Panc1 (cell line): ENCODE measurements at regions not wholly inside any gene's neighbourhood (a gene's known extent, or its start where the extent isn't known, plus 50 kb on each side); places are given as distances from the start of the nearest gene placed in this dataset.

Experiments used
- POLR2AphosphoS5 ChIP-seq: IDR thresholded peaks from 2 replicates; pipeline ENCODE4 v1.6.1; 2012; ENCODE audit warnings: mild to moderate bottlenecking, low read depth, low read length, moderate library complexity
- SIN3A ChIP-seq: IDR thresholded peaks from 2 replicates; pipeline ENCODE4 v1.6.1; 2012; ENCODE audit warnings: low read depth, mild to moderate bottlenecking, low read length, moderate library complexity, borderline replicate concordance; ENCODE audit not compliant: insufficient read depth
- TCF7L2 ChIP-seq: IDR thresholded peaks from 2 replicates; pipeline ENCODE4 v1.6.1; 2011; ENCODE audit warnings: mild to moderate bottlenecking, low read depth, low read length, inconsistent platforms
- TF ChIP-seq, protein P1 (sequence below): fragments of 450-650 bp; IDR thresholded peaks from 2 replicates; pipeline ENCODE4 v1.5.1; 2017; ENCODE audit warnings: mild to moderate bottlenecking
- TF ChIP-seq, protein P2 (sequence below), 2 experiments: IDR thresholded peaks; 2 replicates each; pipeline ENCODE4 v1.6.1; 2011 to 2012; ENCODE audit warnings: low read depth in 2 of 2, control low read depth in 1 of 2, low read length in 1 of 2, mild to moderate bottlenecking in 1 of 2, moderate library complexity in 1 of 2; ENCODE audit not compliant: insufficient read depth in 1 of 2

DNA sequence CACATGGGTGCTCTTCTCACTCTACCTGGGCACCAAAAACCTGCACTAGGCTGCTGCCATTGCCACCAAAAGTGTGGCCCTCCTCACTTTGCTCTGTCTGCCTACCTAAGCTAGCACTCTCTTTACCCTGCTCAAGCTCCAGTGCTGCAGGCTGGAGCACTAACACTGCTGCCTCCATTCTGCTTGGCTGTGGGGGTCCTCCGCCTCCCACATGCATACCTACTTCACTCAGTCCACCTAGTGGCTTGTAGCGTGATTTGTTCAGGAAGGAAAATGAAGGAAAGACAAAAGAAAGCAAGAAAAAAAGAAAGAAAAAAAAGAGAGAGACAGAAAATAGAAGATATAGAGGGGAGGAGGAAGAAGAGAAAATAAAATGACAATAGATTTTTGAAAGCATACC lies 1339.4 kb upstream of the CHAC2 start:
- TF ChIP-seq, protein P1, sequence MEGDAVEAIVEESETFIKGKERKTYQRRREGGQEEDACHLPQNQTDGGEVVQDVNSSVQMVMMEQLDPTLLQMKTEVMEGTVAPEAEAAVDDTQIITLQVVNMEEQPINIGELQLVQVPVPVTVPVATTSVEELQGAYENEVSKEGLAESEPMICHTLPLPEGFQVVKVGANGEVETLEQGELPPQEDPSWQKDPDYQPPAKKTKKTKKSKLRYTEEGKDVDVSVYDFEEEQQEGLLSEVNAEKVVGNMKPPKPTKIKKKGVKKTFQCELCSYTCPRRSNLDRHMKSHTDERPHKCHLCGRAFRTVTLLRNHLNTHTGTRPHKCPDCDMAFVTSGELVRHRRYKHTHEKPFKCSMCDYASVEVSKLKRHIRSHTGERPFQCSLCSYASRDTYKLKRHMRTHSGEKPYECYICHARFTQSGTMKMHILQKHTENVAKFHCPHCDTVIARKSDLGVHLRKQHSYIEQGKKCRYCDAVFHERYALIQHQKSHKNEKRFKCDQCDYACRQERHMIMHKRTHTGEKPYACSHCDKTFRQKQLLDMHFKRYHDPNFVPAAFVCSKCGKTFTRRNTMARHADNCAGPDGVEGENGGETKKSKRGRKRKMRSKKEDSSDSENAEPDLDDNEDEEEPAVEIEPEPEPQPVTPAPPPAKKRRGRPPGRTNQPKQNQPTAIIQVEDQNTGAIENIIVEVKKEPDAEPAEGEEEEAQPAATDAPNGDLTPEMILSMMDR, result no peak
- TF ChIP-seq POLR2AphosphoS5 (no peak), SIN3A (no peak), TCF7L2 (no peak)
- TF ChIP-seq, protein P2, sequence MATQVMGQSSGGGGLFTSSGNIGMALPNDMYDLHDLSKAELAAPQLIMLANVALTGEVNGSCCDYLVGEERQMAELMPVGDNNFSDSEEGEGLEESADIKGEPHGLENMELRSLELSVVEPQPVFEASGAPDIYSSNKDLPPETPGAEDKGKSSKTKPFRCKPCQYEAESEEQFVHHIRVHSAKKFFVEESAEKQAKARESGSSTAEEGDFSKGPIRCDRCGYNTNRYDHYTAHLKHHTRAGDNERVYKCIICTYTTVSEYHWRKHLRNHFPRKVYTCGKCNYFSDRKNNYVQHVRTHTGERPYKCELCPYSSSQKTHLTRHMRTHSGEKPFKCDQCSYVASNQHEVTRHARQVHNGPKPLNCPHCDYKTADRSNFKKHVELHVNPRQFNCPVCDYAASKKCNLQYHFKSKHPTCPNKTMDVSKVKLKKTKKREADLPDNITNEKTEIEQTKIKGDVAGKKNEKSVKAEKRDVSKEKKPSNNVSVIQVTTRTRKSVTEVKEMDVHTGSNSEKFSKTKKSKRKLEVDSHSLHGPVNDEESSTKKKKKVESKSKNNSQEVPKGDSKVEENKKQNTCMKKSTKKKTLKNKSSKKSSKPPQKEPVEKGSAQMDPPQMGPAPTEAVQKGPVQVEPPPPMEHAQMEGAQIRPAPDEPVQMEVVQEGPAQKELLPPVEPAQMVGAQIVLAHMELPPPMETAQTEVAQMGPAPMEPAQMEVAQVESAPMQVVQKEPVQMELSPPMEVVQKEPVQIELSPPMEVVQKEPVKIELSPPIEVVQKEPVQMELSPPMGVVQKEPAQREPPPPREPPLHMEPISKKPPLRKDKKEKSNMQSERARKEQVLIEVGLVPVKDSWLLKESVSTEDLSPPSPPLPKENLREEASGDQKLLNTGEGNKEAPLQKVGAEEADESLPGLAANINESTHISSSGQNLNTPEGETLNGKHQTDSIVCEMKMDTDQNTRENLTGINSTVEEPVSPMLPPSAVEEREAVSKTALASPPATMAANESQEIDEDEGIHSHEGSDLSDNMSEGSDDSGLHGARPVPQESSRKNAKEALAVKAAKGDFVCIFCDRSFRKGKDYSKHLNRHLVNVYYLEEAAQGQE (IDR thresholded peaks at IDR 0.05; ENCODE audit: insufficient read depth in 1 of 2, low read depth in 2 of 2, low read length in 1 of 2), result no peak
